NT2/D1 (cell line): ENCODE measurements at regions not wholly inside any gene's neighbourhood (a gene's known extent, or its start where the extent isn't known, plus 50 kb on each side); places are given as distances from the start of the nearest gene placed in this dataset.

Experiments
- DNase-seq: peaks from one replicate; pipeline ENCODE4 v3.0.0-alpha.2; 2011; ENCODE audit warnings: low read depth, low spot score
- H3K27me3 ChIP-seq: 2 replicates; pipeline ENCODE4 v1.6.0; 2011; ENCODE audit warnings: mild to moderate bottlenecking; ENCODE audit not compliant: insufficient read length, insufficient read depth
- H3K36me3 ChIP-seq: 2 replicates; pipeline ENCODE4 v1.6.1; 2011; ENCODE audit warnings: mild to moderate bottlenecking, low read length, mixed read lengths; ENCODE audit not compliant: insufficient read depth, insufficient read length
- H3K4me1 ChIP-seq: 2 replicates; pipeline ENCODE4 v1.5.1; 2011; ENCODE audit not compliant: insufficient read depth, insufficient read length
- H3K4me3 ChIP-seq: 2 replicates; pipeline ENCODE4 v1.5.1; 2011; ENCODE audit warnings: low read depth; ENCODE audit not compliant: insufficient read length
- H3K9ac ChIP-seq: 2 replicates; pipeline ENCODE4 v1.6.0; 2011; ENCODE audit warnings: low read depth; ENCODE audit not compliant: insufficient read length
- H3K9me3 ChIP-seq: 2 replicates; pipeline ENCODE4 v1.5.1; 2011; ENCODE audit warnings: mild to moderate bottlenecking, low read length; ENCODE audit not compliant: insufficient read depth
- SUZ12 ChIP-seq: IDR thresholded peaks from 2 replicates; pipeline ENCODE4 v1.6.1; 2011; ENCODE audit not compliant: insufficient read length, insufficient read depth; ENCODE audit errors: extremely low read depth
- YY1 ChIP-seq: IDR thresholded peaks from 2 replicates; pipeline ENCODE4 v1.6.1; 2011; ENCODE audit not compliant: insufficient read length, insufficient read depth
- ZNF274 ChIP-seq: IDR thresholded peaks from 2 replicates; pipeline ENCODE4 v1.6.1; 2011; ENCODE audit warnings: mild to moderate bottlenecking, low read depth, low read length

DNA sequence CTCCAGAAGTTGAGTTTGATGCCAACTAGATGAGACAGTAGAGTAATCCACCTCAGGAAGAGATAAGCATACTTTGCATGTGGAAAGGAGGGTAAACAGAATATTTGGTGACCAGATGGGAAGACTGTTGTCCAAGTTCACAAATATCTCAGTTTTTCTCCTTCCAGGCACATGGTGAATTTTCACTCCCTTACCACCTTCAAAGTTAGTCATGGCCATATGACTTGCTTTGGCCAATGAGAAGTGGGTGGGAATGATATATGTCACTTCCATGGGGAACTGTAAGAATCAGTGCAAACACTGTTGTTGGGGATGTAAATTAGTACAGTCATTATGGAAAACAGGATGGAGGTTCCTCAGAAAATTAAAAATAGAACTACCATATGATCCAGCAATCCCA lies 105.8 kb downstream of the SPATA19 start:
- Histone ChIP-seq H3K4me1 (no peaks in the 10 kb centered on the region), H3K9me3 (0 out of 2 replicates have a peak, but pooled peaks cover 7% of the 10 kb centered on the region), H3K9ac (no peak overlapping the region), H3K36me3 (no peaks in the 10 kb centered on the region), H3K27me3 (no peaks in the 10 kb centered on the region), H3K4me3 (no peak overlapping the region)
- no peak for TF ChIP-seq ZNF274
- TF ChIP-seq YY1, result no peak
- no peak for TF ChIP-seq SUZ12
- DNase-seq, result no peak

- H3K9ac ChIP-seq, result no peak overlapping the region
- no peak overlapping the region for H3K4me3 ChIP-seq
- H3K27me3 ChIP-seq, result no peaks in the 10 kb centered on the region
- no peaks in the 10 kb centered on the region for H3K4me1 ChIP-seq
- H3K9me3 ChIP-seq, result 0 out of 2 replicates have a peak, but pooled peaks cover 7% of the 10 kb centered on the region
- H3K36me3 ChIP-seq, result no peaks in the 10 kb centered on the region
- DNase-seq, result no peak
- TF ChIP-seq YY1, result no peak
- no peak for TF ChIP-seq ZNF274
- no peak for TF ChIP-seq SUZ12
Observed at GRCh38 chr11:133738624-133739023, 106.7 kb downstream of the SPATA19 start.

GRCh38 chr11:133733631-133734030 lies 111.7 kb downstream of the SPATA19 start:
- Histone ChIP-seq H3K4me1 (no peaks in the 10 kb centered on the region), H3K9ac (no peak overlapping the region), H3K9me3 (no peaks in the 10 kb centered on the region), H3K4me3 (no peak overlapping the region), H3K36me3 (no peaks in the 10 kb centered on the region), H3K27me3 (no peaks in the 10 kb centered on the region)
- no peak for DNase-seq
- no peak for TF ChIP-seq YY1
- no peak for TF ChIP-seq SUZ12
- TF ChIP-seq ZNF274, result no peak

DNA sequence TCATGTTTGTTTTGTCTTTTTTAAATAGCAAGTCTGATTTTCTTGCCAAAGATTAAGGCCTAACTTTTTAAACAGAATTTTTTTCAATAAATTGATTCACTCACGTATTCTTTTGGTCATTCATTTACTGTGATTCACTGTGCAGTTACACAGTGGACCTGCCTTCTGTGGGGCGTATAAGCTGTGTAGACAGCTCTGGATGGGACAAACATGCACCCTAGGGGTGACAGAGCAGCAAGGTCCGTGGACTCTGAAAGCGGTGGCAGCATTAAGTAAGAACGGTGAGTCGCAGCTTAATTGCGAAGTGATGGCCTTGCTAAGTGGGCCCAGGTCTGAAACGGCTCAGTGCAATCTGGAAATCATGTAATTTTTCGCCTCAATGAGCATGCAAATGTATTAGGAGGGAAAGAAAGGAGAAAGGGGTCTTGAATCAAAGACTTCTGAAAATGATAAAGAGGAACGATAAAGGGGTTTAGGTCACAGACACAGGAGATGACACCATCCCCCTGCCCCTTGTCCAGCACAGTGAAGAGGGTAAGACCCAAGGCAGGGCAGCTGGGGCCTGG lies 113.1 kb downstream of the SPATA19 start:
- H3K27me3 ChIP-seq, result no peaks in the 10 kb centered on the region
- H3K9me3 ChIP-seq, result no peaks in the 10 kb centered on the region
- H3K4me3 ChIP-seq, result no peak overlapping the region
- no peaks in the 10 kb centered on the region for H3K36me3 ChIP-seq
- no peak overlapping the region for H3K9ac ChIP-seq
- no peaks in the 10 kb centered on the region for H3K4me1 ChIP-seq
- TF ChIP-seq YY1 (no peak), SUZ12 (no peak), ZNF274 (no peak)
- no peak for DNase-seq

GRCh38 chr11:133727774-133728173 lies 117.5 kb downstream of the SPATA19 start:
- no peaks in the 10 kb centered on the region for H3K9me3 ChIP-seq
- DNase-seq, result no peak
- no peaks in the 10 kb centered on the region for H3K36me3 ChIP-seq
- no peak overlapping the region for H3K4me3 ChIP-seq
- TF ChIP-seq SUZ12, result no peak
- no peak for TF ChIP-seq YY1
- no peak for TF ChIP-seq ZNF274
- H3K9ac ChIP-seq, result no peak overlapping the region
- no peaks in the 10 kb centered on the region for H3K4me1 ChIP-seq
- H3K27me3 ChIP-seq, result no peaks in the 10 kb centered on the region

DNA sequence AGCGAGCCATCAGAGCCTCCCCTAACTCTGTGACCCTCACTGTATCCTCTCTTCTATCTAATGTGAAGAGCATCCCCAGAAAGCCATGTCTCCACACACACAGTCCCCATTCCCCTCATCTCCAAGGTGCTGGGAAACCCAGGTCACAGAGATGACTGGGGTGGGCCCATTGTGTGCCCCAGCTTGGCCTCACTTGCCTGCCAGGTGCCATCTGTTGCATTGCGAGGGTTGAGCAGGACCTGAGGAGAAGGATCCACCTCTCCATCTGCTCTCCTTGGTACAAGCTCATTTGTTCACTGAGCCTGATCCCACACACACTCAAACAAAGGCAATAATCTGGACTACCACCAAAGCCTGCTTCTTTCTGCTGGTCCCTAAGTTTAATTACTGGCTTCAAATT lies 118.8 kb downstream of the SPATA19 start:
- TF ChIP-seq YY1, result no peak
- no peak for TF ChIP-seq SUZ12
- no peak for TF ChIP-seq ZNF274
- Histone ChIP-seq H3K4me3 (no peak overlapping the region), H3K9me3 (no peaks in the 10 kb centered on the region), H3K27me3 (no peaks in the 10 kb centered on the region), H3K9ac (no peak overlapping the region), H3K36me3 (no peaks in the 10 kb centered on the region), H3K4me1 (no peaks in the 10 kb centered on the region)
- no peak for DNase-seq

- Histone ChIP-seq H3K4me3 (no peak overlapping the region), H3K36me3 (no peaks in the 10 kb centered on the region), H3K27me3 (no peaks in the 10 kb centered on the region), H3K9ac (no peak overlapping the region), H3K9me3 (no peaks in the 10 kb centered on the region), H3K4me1 (no peaks in the 10 kb centered on the region)
- DNase-seq, result no peak
- TF ChIP-seq SUZ12, result no peak
- TF ChIP-seq YY1, result no peak
- no peak for TF ChIP-seq ZNF274
Observed at GRCh38 chr11:133724116-133724515, 121.2 kb downstream of the SPATA19 start.

DNA sequence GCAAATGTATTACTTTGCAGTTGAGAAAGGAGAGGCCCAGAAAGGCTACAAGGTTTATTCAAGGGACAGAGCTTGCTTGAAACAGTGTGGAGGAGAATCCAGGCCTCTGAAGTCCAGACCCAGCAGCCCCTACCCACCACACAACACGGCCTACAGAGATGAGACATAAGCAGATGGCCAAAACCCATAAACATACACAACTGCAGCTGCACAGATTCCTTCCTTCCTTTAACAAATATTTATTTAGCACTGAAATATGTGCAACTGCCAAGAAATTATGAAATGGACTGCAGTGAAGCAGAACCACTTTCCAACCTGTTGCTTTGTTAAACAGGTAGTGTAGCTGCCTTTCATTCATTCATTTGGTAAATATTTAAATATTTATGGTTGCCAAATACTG lies 122.3 kb downstream of the SPATA19 start:
- no peaks in the 10 kb centered on the region for H3K27me3 ChIP-seq
- no peak for DNase-seq
- H3K9ac ChIP-seq, result no peak overlapping the region
- no peaks in the 10 kb centered on the region for H3K9me3 ChIP-seq
- no peak for TF ChIP-seq ZNF274
- TF ChIP-seq SUZ12, result no peak
- no peak for TF ChIP-seq YY1
- no peaks in the 10 kb centered on the region for H3K36me3 ChIP-seq
- no peaks in the 10 kb centered on the region for H3K4me1 ChIP-seq
- no peak overlapping the region for H3K4me3 ChIP-seq
